ENCODE measurements at regions not wholly inside any gene's neighbourhood (a gene's known extent, or its start where the extent isn't known, plus 50 kb on each side); places are given as distances from the start of the nearest gene placed in this dataset.
A peak's percentile ranks its signal among the peaks of the same experiment; 100 is the strongest.
"Not testable (repeated sequence)": the region's sequence is repeated elsewhere in the genome, so short reads cannot be mapped to it uniquely, and the experiment has no call there.

GRCh38 chr16:29179401-29180205 lies 194.8 kb downstream of the LAT start:
- not testable (repeated sequence) for DNase-seq

- DNase-seq: not testable (repeated sequence)
These were observed 193.3 kb downstream of the LAT start for GRCh38 chr16:29177888-29178726.

- not testable (repeated sequence) for DNase-seq
These were observed 192.5 kb downstream of the LAT start for GRCh38 chr16:29177203-29177887.

- DNase-seq: not testable (repeated sequence)
These were observed 192.0 kb downstream of the LAT start for GRCh38 chr16:29176822-29177202.

GRCh38 chr16:29176154-29176470 lies 191.3 kb downstream of the LAT start:
- not testable (repeated sequence) for DNase-seq

GRCh38 chr16:29175411-29176153 lies 190.7 kb downstream of the LAT start:
- DNase-seq: not testable (repeated sequence)

GRCh38 chr16:29173371-29174305 lies 188.8 kb downstream of the LAT start:
- DNase-seq: peak; percentile 90

- not testable (repeated sequence) for DNase-seq
These were observed 187.4 kb downstream of the LAT start for GRCh38 chr16:29172098-29172724.

GRCh38 chr16:29171296-29171695 lies 186.4 kb downstream of the LAT start:
- DNase-seq: not testable (repeated sequence)

GRCh38 chr16:29170393-29171119 lies 185.7 kb downstream of the LAT start:
- not testable (repeated sequence) for DNase-seq

GRCh38 chr16:29169295-29169994 lies 184.6 kb downstream of the LAT start:
- not testable (repeated sequence) for DNase-seq

GRCh38 chr16:29168515-29169259 lies 183.8 kb downstream of the LAT start:
- not testable (repeated sequence) for DNase-seq

GRCh38 chr16:29164442-29165089 lies 179.7 kb downstream of the LAT start:
- not testable (repeated sequence) for DNase-seq

GRCh38 chr16:29160171-29160570 lies 175.3 kb downstream of the LAT start:
- DNase-seq: not testable (repeated sequence)

GRCh38 chr16:29159603-29160002 lies 174.8 kb downstream of the LAT start:
- DNase-seq: not testable (repeated sequence)

GRCh38 chr16:29158785-29159184 lies 173.9 kb downstream of the LAT start:
- DNase-seq: no peak

GRCh38 chr16:29158031-29158784 lies 173.4 kb downstream of the LAT start:
- not testable (repeated sequence) for DNase-seq
